ENCODE measurements at regions not wholly inside any gene's neighbourhood (a gene's known extent, or its start where the extent isn't known, plus 50 kb on each side); places are given as distances from the start of the nearest gene placed in this dataset.

GRCh38 chr9:12920437-12920836 lies 145.6 kb downstream of the LURAP1L start:
- TF ChIP-seq EZH2 (IDR thresholded peaks at IDR 0.05; ENCODE audit: borderline replicate concordance, low read depth, low read length, severe bottlenecking) (no peak), CTCF (IDR thresholded peaks at IDR 0.05; ENCODE audit: borderline replicate concordance, extremely low read depth, low read length, poor library complexity, severe bottlenecking) (no peak)

Data from DND-41 (cell line).